Tibial nerve (tissue), 4 donors: ENCODE measurements at regions not wholly inside any gene's neighbourhood (a gene's known extent, or its start where the extent isn't known, plus 50 kb on each side); places are given as distances from the start of the nearest gene placed in this dataset.
"Not testable (repeated sequence)": the region's sequence is repeated elsewhere in the genome, so short reads cannot be mapped to it uniquely, and the experiment has no call there.

ENCODE experiments used
- CTCF ChIP-seq, 5 experiments: fragments of 200-600 bp in 3 of 5; fragments of 450-650 bp in 2 of 5; sonication (generic) in 3 of 5; IDR thresholded peaks; one replicate each; pipeline ENCODE4 v1.5.1; 2016 to 2019; ENCODE audit warnings: antibody characterized with exemption in 5 of 5, mild to moderate bottlenecking in 3 of 5, moderate library complexity in 2 of 5
- EP300 ChIP-seq, 2 donors: sonication (generic); formaldehyde crosslinking; IDR thresholded peaks; one replicate each; pipeline ENCODE4 v1.6.1; 2017; ENCODE audit warnings: antibody characterized with exemption in 2 of 2, mild to moderate bottlenecking in 1 of 2
- POLR2A ChIP-seq, 2 donors: fragments of 450-650 bp; IDR thresholded peaks; one replicate each; pipeline ENCODE4 v1.6.1; 2017; ENCODE audit warnings: antibody characterized with exemption in 2 of 2, mild to moderate bottlenecking in 2 of 2, moderate library complexity in 2 of 2

GRCh38 chr2:2894011-2894410, 483.6 kb downstream of the EIPR1 start:
- TF ChIP-seq CTCF, POLR2A, EP300 (IDR thresholded peaks at IDR 0.05): not testable (repeated sequence)
